Neural cell (in vitro differentiated cells): ENCODE measurements at regions not wholly inside any gene's neighbourhood (a gene's known extent, or its start where the extent isn't known, plus 50 kb on each side); places are given as distances from the start of the nearest gene placed in this dataset.

Experiments
- H2AFZ ChIP-seq: fragments of 200-600, 300-800 bp; sonication (generic), shearing (Covaris generic); 2 replicates; pipeline ENCODE4 v1.6.0; 2014; ENCODE audit warnings: low read depth, mild to moderate bottlenecking, antibody characterized with exemption, low read length, moderate library complexity
- H3F3A ChIP-seq: fragments of 200-600 bp; shearing (Covaris generic); 2 replicates; pipeline ENCODE4 v1.6.1; 2016; ENCODE audit warnings: mild to moderate bottlenecking, moderate library complexity, mixed read lengths, antibody characterized with exemption, low read length; ENCODE audit not compliant: insufficient read depth, poor library complexity, severe bottlenecking
- H3K27ac ChIP-seq: fragments of 200-600, 300-800 bp; sonication (generic), shearing (Covaris generic); 2 replicates; pipeline ENCODE4 v1.5.1; 2014; ENCODE audit warnings: mild to moderate bottlenecking, low read length, moderate library complexity
- H3K27me3 ChIP-seq: fragments of 300-800, 200-600 bp; sonication (generic), shearing (Covaris generic); 2 replicates; pipeline ENCODE4 v1.6.0; 2014; ENCODE audit warnings: mild to moderate bottlenecking, low read depth, low read length, moderate library complexity; ENCODE audit not compliant: insufficient read depth
- H3K36me3 ChIP-seq: fragments of 300-800, 200-600 bp; sonication (generic), shearing (Covaris generic); 2 replicates; pipeline ENCODE4 v1.5.1; 2014; ENCODE audit warnings: mild to moderate bottlenecking, antibody characterized with exemption, low read length, moderate library complexity; ENCODE audit not compliant: insufficient read depth
- H3K4me2 ChIP-seq: fragments of 300-800, 200-600 bp; sonication (generic), shearing (Covaris generic); 2 replicates; pipeline ENCODE4 v1.6.0; 2014; ENCODE audit warnings: mild to moderate bottlenecking, low read length
- H3K4me3 ChIP-seq: fragments of 300-800, 200-600 bp; sonication (generic), shearing (Covaris generic); 2 replicates; pipeline ENCODE4 v1.5.1; 2014; ENCODE audit warnings: mild to moderate bottlenecking, low read length, moderate library complexity
- H3K79me2 ChIP-seq: fragments of 200-600 bp; shearing (Covaris generic); replicated peaks from 2 replicates; pipeline ENCODE4 v1.6.0; 2014; ENCODE audit warnings: mild to moderate bottlenecking, low read length, moderate library complexity; ENCODE audit not compliant: insufficient read depth
- H3K9ac ChIP-seq: fragments of 300-800, 200-600 bp; sonication (generic), shearing (Covaris generic); 2 replicates; pipeline ENCODE4 v1.6.1; 2016; ENCODE audit warnings: mild to moderate bottlenecking, low read length, mixed read lengths
- H3K9me2 ChIP-seq: fragments of 200-600 bp; shearing (Covaris generic); 2 replicates; pipeline ENCODE4 v1.6.1; 2016; ENCODE audit warnings: mild to moderate bottlenecking, low read length, mixed read lengths; ENCODE audit not compliant: insufficient read depth
- H3K9me3 ChIP-seq: fragments of 200-600, 300-800 bp; sonication (generic), shearing (Covaris generic); 2 replicates; pipeline ENCODE4 v1.6.1; 2016; ENCODE audit warnings: mild to moderate bottlenecking, mixed run types, low read length, moderate library complexity, mixed read lengths
- H4K20me1 ChIP-seq: fragments of 200-600 bp; shearing (Covaris generic); 2 replicates; pipeline ENCODE4 v1.6.1; 2016; ENCODE audit warnings: mild to moderate bottlenecking, mixed run types; ENCODE audit not compliant: insufficient read depth
- EP300 ChIP-seq: fragments of 450-650 bp; conservative IDR thresholded peaks from 2 replicates; pipeline ENCODE4 v1.6.1; 2014; ENCODE audit warnings: antibody characterized with exemption, mild to moderate bottlenecking, moderate library complexity; ENCODE audit not compliant: poor library complexity, severe bottlenecking
- EZH2 ChIP-seq: fragments of 200-600, 300-800 bp; shearing (Covaris generic), sonication (generic); IDR thresholded peaks from 2 replicates; pipeline ENCODE4 v1.6.1; 2014; ENCODE audit warnings: antibody characterized with exemption, low read length, borderline replicate concordance, mild to moderate bottlenecking; ENCODE audit not compliant: insufficient read depth, poor library complexity, severe bottlenecking
- MXI1 ChIP-seq: fragments of 450-650 bp; conservative IDR thresholded peaks from 2 replicates; pipeline ENCODE4 v1.6.1; 2014; ENCODE audit warnings: antibody characterized with exemption, mild to moderate bottlenecking; ENCODE audit not compliant: poor library complexity, severe bottlenecking
- POLR2AphosphoS5 ChIP-seq: IDR thresholded peaks from 2 replicates; pipeline ENCODE4 v1.6.1; 2012
- RAD21 ChIP-seq: fragments of 450-650 bp; conservative IDR thresholded peaks from 2 replicates; pipeline ENCODE4 v1.6.1; 2014; ENCODE audit warnings: antibody characterized with exemption, mild to moderate bottlenecking, moderate library complexity
- SMC3 ChIP-seq: fragments of 450-650 bp; conservative IDR thresholded peaks from 2 replicates; pipeline ENCODE4 v1.6.1; 2014; ENCODE audit warnings: antibody characterized with exemption, mild to moderate bottlenecking, moderate library complexity; ENCODE audit not compliant: poor library complexity
- TAF1 ChIP-seq: IDR thresholded peaks from 2 replicates; pipeline ENCODE4 v1.6.1; 2012; ENCODE audit warnings: low read depth
- TF ChIP-seq, protein P1 (sequence below): IDR thresholded peaks from 2 replicates; pipeline ENCODE4 v1.6.1; 2012; ENCODE audit warnings: borderline replicate concordance
- TF ChIP-seq, protein P2 (sequence below): fragments of 450-650 bp; IDR thresholded peaks from 2 replicates; pipeline ENCODE4 v1.5.1; 2014; ENCODE audit warnings: antibody characterized with exemption, mild to moderate bottlenecking, moderate library complexity; ENCODE audit not compliant: poor library complexity, severe bottlenecking

- Histone ChIP-seq H3K79me2 (no peaks in the 10 kb centered on the region), H2AFZ (no peak overlapping the region), H3K27me3 (no peaks in the 10 kb centered on the region), H3K9me2 (no peaks in the 10 kb centered on the region), H3F3A (no peaks in the 10 kb centered on the region), H3K36me3 (no peaks in the 10 kb centered on the region), H3K4me2 (no peak overlapping the region), H3K4me3 (no peak overlapping the region), H3K9ac (no peak overlapping the region), H3K9me3 (no peaks in the 10 kb centered on the region), H4K20me1 (no peaks in the 10 kb centered on the region), H3K27ac (no peak overlapping the region)
- TF ChIP-seq, protein P1, sequence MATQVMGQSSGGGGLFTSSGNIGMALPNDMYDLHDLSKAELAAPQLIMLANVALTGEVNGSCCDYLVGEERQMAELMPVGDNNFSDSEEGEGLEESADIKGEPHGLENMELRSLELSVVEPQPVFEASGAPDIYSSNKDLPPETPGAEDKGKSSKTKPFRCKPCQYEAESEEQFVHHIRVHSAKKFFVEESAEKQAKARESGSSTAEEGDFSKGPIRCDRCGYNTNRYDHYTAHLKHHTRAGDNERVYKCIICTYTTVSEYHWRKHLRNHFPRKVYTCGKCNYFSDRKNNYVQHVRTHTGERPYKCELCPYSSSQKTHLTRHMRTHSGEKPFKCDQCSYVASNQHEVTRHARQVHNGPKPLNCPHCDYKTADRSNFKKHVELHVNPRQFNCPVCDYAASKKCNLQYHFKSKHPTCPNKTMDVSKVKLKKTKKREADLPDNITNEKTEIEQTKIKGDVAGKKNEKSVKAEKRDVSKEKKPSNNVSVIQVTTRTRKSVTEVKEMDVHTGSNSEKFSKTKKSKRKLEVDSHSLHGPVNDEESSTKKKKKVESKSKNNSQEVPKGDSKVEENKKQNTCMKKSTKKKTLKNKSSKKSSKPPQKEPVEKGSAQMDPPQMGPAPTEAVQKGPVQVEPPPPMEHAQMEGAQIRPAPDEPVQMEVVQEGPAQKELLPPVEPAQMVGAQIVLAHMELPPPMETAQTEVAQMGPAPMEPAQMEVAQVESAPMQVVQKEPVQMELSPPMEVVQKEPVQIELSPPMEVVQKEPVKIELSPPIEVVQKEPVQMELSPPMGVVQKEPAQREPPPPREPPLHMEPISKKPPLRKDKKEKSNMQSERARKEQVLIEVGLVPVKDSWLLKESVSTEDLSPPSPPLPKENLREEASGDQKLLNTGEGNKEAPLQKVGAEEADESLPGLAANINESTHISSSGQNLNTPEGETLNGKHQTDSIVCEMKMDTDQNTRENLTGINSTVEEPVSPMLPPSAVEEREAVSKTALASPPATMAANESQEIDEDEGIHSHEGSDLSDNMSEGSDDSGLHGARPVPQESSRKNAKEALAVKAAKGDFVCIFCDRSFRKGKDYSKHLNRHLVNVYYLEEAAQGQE: no peak
- TF ChIP-seq MXI1 (no peak), EP300 (no peak), POLR2AphosphoS5 (no peak), SMC3 (no peak), RAD21 (no peak), TAF1 (no peak), EZH2 (no peak)
- TF ChIP-seq, protein P2, sequence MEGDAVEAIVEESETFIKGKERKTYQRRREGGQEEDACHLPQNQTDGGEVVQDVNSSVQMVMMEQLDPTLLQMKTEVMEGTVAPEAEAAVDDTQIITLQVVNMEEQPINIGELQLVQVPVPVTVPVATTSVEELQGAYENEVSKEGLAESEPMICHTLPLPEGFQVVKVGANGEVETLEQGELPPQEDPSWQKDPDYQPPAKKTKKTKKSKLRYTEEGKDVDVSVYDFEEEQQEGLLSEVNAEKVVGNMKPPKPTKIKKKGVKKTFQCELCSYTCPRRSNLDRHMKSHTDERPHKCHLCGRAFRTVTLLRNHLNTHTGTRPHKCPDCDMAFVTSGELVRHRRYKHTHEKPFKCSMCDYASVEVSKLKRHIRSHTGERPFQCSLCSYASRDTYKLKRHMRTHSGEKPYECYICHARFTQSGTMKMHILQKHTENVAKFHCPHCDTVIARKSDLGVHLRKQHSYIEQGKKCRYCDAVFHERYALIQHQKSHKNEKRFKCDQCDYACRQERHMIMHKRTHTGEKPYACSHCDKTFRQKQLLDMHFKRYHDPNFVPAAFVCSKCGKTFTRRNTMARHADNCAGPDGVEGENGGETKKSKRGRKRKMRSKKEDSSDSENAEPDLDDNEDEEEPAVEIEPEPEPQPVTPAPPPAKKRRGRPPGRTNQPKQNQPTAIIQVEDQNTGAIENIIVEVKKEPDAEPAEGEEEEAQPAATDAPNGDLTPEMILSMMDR: no peak
Observed at GRCh38 chr2:221674446-221674845, 102.3 kb upstream of the EPHA4 start.

DNA sequence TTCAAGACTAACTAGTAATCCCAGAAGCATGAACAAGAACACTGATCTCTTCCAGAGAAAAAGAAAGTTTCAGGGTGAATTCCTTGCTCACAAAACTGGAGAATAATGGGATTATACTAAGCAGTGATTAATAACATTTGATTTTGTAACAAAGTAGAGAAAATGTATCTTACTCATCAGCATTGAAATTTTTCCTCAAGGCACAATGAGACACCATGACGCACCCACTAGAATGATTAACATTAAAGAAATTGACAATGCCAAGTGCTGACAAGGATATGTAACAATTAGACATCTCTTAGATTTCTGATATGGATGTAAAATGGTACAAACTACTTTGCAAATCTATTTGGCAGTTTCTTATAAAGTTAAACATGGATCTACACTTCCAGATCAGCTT lies 101.1 kb upstream of the EPHA4 start:
- Histone ChIP-seq H3K79me2 (no peaks in the 10 kb centered on the region), H3K27me3 (no peaks in the 10 kb centered on the region), H3K9ac (no peak overlapping the region), H2AFZ (no peak overlapping the region), H3F3A (no peaks in the 10 kb centered on the region), H3K9me3 (no peaks in the 10 kb centered on the region), H3K27ac (no peak overlapping the region), H3K36me3 (no peaks in the 10 kb centered on the region), H4K20me1 (no peaks in the 10 kb centered on the region), H3K4me2 (no peak overlapping the region), H3K4me3 (no peak overlapping the region), H3K9me2 (no peaks in the 10 kb centered on the region)
- TF ChIP-seq, protein P1: no peak
- TF ChIP-seq POLR2AphosphoS5 (no peak), RAD21 (no peak), TAF1 (no peak), SMC3 (no peak), MXI1 (no peak), EP300 (no peak), EZH2 (no peak)
- TF ChIP-seq, protein P2: no peak
